ENCODE measurements at regions not wholly inside any gene's neighbourhood (a gene's known extent, or its start where the extent isn't known, plus 50 kb on each side); places are given as distances from the start of the nearest gene placed in this dataset.

DNA sequence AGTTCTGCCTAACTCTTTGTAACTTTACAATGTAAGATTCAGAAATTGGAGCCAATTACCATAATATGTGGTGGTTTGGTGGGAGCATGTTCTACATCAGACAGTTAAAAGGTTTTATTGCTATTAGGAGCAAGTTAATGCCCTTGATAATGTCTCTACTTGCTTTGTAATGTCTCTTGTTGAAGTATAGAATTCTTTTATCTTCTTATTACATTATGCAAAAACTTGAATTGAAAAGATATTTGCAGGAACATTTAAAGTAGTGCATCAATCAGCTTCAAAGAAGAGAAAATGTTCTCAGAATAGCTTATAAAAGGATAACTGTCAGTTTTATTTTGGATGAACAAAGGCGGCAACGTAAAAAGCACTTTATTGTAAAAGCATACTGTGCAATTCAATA is 77.8 kb downstream of the RWDD3 start:
- DNase-seq (ENCODE audit: low read depth), result no peak
- TF ChIP-seq, protein P1, sequence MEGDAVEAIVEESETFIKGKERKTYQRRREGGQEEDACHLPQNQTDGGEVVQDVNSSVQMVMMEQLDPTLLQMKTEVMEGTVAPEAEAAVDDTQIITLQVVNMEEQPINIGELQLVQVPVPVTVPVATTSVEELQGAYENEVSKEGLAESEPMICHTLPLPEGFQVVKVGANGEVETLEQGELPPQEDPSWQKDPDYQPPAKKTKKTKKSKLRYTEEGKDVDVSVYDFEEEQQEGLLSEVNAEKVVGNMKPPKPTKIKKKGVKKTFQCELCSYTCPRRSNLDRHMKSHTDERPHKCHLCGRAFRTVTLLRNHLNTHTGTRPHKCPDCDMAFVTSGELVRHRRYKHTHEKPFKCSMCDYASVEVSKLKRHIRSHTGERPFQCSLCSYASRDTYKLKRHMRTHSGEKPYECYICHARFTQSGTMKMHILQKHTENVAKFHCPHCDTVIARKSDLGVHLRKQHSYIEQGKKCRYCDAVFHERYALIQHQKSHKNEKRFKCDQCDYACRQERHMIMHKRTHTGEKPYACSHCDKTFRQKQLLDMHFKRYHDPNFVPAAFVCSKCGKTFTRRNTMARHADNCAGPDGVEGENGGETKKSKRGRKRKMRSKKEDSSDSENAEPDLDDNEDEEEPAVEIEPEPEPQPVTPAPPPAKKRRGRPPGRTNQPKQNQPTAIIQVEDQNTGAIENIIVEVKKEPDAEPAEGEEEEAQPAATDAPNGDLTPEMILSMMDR (IDR thresholded peaks at IDR 0.05; ENCODE audit: control insufficient read depth, extremely low read depth, insufficient read depth), result no peak
- no peak overlapping the region for H3K4me3 ChIP-seq (ENCODE audit: low read depth, low read length)

DNA sequence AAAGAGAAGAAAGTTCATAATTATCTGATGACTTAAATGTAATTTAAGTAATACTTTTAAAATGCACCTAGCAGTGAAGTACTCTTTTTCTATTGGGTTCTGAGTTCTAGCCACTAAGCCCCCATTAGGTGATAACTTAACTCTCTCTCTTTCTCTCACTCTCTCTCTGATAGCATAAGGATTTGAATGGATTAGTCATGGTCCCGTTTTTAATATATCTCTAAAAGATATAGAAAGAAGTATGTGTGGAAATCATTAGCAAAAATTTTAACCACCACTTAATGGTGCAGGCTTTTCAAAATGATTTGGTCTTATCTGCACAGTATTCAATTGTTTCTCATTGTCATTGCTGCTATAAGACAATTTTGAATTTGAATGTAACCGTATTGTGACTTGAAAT is 78.2 kb downstream of the RWDD3 start:
- TF ChIP-seq, protein P1 (IDR thresholded peaks at IDR 0.05; ENCODE audit: control insufficient read depth, extremely low read depth, insufficient read depth), result no peak
- no peak for DNase-seq (ENCODE audit: low read depth)
- H3K4me3 ChIP-seq (ENCODE audit: low read depth, low read length), result no peak overlapping the region

DNA sequence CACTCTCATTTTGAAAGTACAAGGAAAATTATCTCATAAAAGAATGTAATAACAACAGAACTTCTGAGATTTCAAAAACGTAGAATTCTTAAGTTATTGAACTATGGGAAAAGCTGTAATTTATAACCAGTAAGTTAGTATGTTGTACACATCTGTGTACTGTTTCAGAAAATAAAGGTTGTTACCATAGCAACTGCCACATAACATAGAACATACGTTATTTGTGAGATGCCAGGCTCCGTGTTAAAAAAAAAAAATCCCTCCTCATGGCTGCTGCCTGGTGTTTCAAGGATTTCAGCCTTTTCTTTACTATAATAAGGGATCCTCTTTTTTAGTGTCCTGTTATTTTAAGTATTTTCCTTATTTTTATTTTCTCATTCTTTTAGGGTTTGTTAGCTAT is 79.5 kb downstream of the RWDD3 start:
- no peak for DNase-seq (ENCODE audit: low read depth)
- TF ChIP-seq, protein P1 (IDR thresholded peaks at IDR 0.05; ENCODE audit: control insufficient read depth, extremely low read depth, insufficient read depth), result no peak
- no peak overlapping the region for H3K4me3 ChIP-seq (ENCODE audit: low read depth, low read length)

DNA sequence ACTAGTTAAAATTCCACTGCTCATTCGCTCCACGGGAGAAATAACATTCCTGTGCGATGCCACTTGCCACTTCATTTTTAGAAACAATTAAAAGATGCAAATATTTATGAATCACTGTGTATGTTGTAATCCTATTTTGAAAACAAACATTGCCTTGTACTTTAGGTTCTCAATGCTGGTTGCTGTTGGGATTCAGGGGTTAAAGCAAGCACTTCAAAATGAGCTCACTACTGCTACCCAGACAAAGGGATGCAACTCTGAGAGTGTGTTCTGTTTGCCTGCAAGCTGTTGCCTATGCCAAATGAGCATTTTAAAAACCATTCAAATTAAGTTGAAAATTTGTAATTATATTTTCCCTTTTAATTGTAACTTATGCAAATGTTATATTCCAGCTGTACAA is 87.5 kb downstream of the RWDD3 start:
- no peak for DNase-seq (ENCODE audit: low read depth)
- H3K4me3 ChIP-seq (ENCODE audit: low read depth, low read length), result no peak overlapping the region
- TF ChIP-seq, protein P1 (IDR thresholded peaks at IDR 0.05; ENCODE audit: control insufficient read depth, extremely low read depth, insufficient read depth), result no peak

DNA sequence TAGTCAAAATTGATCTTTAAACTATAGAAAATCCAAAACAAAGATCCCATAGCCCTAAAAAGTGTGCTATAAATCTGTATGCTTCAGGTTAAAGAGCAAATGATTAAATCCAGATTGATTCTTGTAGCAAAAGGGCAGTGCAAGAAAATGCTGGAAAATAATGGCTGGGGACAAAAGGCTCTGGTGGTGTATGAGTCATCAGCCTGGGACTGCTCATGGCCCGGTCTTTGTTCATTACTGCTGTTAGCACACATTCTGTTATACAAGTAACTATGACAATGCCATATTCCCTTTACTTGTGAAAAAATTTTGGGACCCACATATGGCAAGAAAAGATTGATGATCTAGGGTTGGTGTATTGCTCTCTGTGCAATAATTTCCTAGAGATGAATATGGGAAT is 89.1 kb downstream of the RWDD3 start:
- DNase-seq (ENCODE audit: low read depth), result no peak
- TF ChIP-seq, protein P1 (IDR thresholded peaks at IDR 0.05; ENCODE audit: control insufficient read depth, extremely low read depth, insufficient read depth), result no peak
- H3K4me3 ChIP-seq (ENCODE audit: low read depth, low read length), result no peak overlapping the region

DNA sequence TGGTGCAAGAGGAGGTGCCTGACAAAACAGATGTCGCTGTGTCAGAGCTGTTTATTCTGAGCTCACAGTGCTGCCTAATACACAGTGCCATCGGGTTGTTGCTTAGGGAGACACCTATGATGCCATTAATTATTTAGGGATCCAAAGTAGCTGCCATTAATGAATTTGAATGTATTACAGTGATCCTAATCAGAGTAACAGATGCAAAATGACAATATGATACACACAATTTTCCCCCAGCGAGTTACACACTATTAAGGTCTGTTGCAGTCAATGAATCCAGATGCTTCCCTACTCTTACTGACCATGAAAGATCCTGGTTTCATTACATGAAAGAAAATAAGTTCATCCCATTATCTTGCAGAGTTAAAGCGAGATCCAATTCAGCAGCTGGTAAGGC is 91.3 kb downstream of the RWDD3 start:
- H3K4me3 ChIP-seq (ENCODE audit: low read depth, low read length), result no peak overlapping the region
- DNase-seq (ENCODE audit: low read depth), result no peak
- TF ChIP-seq, protein P1 (IDR thresholded peaks at IDR 0.05; ENCODE audit: control insufficient read depth, extremely low read depth, insufficient read depth), result no peak

DNA sequence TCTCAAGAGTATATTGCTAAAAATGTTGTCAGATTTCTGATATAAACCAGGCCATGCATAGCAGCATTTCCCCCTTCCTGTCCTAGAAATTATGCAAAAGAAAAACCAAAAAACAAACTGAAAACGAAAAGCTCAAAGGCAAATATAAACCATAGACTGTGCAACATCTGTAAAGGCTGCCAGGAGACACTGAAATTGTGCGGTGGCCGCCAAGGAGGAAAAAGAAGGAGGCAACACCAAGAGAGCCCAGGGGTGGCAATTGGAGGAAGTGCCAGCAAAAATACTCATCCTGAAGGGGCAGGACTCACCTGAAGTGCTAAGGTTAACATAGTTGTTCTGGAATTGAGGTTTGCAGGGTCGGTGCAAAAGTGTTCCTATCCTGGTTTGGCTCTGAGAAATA is 92.0 kb downstream of the RWDD3 start:
- no peak overlapping the region for H3K4me3 ChIP-seq (ENCODE audit: low read depth, low read length)
- no peak for DNase-seq (ENCODE audit: low read depth)
- TF ChIP-seq, protein P1 (IDR thresholded peaks at IDR 0.05; ENCODE audit: control insufficient read depth, extremely low read depth, insufficient read depth), result no peak
